HG02840 (cell line): ENCODE measurements at regions not wholly inside any gene's neighbourhood (a gene's known extent, or its start where the extent isn't known, plus 50 kb on each side); places are given as distances from the start of the nearest gene placed in this dataset.

Experiments used
- ATAC-seq: cut with Tn5 transposase; IDR thresholded peaks from one replicate; pipeline ENCODE4 v1.9.1; 2021; ENCODE audit warnings: mild to moderate bottlenecking, moderate library complexity, moderate number of reproducible peaks; ENCODE audit not compliant: unreplicated experiment, low FRiP score

DNA sequence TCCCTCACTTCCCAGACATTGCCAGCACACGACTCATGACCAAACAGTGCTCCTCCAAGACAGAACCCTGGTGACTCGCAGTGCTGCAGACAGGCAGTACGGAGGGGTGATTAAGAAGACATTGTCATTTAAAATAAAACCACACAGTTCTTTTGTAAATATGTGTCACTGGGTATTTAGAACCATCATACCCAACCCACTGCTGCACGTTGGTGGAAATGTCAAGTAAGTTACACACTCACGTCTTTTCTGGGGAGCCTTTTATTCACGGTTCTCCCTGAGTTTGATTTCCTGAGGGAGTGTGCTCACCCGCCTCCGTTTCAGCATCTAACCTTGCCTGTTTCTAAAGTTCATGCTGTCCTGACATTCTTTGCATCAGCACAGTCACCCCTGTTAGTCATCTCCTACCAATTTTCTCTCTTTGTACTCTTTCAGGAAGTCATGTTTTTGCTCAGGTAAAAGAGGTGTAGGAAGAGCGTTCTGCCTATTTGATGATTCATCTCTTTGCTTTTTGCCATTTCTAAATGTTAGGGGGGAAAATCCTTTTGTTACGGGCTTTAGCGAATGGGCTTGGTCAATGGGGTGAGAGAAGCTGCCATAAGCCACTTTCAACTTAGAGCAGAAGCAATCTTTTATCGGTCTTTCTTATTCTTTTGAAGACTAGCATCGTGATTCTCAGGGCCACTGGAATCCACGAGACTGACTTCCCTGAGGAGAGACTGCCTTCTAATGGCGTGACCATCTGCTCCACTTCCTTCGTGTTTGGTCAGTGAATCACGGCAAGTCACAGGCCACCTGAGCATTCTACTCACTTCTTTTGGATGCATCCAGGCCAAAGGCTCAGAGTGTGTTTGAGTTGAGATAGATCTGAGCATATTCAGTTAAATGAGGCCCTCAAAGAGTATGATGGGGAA lies 512.8 kb upstream of the JARID2 start:
- ATAC-seq = no peak

DNA sequence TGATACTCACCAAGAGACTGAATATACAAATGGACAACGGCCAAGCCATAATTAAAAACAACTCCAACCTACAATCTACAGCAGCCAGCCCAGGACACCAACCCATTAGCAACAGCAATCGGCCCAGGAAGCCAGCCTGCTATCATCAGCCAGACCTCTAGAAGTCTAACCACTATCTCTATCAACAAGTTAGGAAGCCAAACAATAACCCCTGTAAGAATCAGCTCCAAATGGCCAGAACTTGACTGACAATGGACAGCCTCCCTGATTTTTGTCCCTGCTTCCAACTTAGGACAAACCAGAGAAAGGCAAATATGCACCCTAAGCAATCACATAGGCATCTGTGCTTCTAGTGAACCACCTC lies 511.8 kb upstream of the JARID2 start:
- ATAC-seq = no peak

GRCh38 chr6:14734416-14735340 lies 511.2 kb upstream of the JARID2 start:
- ATAC-seq = peak; percentile 90

- ATAC-seq = no peak
Measured at GRCh38 chr6:14735956-14736486, 509.8 kb upstream of the JARID2 start.

GRCh38 chr6:14736554-14736953 lies 509.3 kb upstream of the JARID2 start:
- no peak for ATAC-seq

GRCh38 chr6:14738497-14738896 lies 507.4 kb upstream of the JARID2 start:
- no peak for ATAC-seq

DNA sequence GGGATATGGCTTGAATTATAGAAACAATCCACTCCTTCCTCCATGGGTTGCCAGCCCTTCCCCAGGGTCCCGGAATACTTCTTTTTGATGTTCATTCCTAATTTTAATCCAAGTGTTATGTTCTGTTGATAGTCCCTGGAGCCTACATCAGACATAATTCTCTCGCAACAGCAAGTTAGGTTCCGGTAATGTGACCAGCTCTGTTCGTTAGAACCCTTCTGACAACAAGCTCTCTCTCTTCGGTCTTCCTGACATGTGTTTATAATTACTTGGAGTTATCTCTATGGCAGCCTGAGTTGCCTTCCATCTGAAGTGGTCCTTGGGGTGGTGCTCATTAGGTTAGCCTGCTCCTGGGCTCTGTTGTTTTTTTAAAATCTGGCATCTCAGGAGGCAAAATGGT lies 506.9 kb upstream of the JARID2 start:
- no peak for ATAC-seq

DNA sequence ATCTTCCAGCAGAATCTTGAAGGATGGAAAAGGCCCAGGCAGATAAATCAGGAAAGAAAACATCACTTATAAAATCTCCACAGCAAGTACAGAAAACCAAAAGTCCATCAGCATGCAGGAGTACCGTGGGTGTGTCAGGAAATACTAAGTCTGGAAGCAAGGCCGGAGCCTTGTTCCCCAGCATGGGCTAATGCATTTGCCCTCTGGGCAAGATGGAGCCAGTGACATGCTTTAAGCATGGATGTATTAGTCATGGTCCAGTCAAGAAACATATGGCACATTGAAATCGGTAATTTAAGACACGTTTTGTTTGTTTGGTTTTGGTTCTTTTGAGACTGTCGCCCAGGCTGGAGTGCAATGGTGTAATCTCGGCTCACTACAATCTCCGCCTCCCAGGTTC lies 506.0 kb upstream of the JARID2 start:
- no peak for ATAC-seq

DNA sequence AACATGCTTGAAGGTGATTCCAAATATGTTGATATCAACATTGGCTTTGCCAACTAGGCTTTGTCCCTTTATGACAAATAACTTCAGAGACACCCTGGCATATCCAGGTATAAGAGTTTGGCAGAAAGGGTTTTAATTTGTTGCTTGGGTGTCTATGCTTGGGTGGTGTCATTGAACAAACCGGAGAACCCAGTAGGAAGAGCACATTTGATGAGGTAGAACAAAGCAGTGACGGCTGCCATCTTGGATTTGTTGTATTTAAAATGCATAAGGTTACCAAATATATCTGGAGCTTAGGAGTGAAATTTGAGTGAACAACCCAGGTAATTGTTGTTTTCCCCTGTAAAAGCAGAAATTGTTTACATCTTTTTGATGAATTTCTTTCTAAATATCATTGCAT lies 503.7 kb upstream of the JARID2 start:
- ATAC-seq = no peak

DNA sequence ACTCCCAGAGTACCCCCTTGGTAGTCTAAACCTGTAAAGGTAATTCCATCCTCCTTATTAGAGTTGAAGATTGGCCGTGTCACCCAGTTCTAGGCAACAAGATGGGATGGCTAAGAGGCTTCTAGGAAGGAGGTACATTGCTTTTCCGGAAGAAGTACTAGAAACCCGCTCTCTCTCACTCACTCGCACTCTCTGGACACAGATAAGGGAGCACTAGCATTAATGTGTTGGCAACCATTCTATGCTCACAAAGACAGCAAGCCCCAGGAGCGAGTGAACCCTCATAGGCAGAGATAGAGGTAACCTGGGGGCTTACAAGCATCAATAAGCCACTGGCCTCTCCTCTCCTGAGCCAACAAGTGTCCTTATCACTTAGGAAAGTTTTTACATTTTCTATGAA lies 503.2 kb upstream of the JARID2 start:
- ATAC-seq = no peak

GRCh38 chr6:14743144-14743473 lies 502.8 kb upstream of the JARID2 start:
- no peak for ATAC-seq

DNA sequence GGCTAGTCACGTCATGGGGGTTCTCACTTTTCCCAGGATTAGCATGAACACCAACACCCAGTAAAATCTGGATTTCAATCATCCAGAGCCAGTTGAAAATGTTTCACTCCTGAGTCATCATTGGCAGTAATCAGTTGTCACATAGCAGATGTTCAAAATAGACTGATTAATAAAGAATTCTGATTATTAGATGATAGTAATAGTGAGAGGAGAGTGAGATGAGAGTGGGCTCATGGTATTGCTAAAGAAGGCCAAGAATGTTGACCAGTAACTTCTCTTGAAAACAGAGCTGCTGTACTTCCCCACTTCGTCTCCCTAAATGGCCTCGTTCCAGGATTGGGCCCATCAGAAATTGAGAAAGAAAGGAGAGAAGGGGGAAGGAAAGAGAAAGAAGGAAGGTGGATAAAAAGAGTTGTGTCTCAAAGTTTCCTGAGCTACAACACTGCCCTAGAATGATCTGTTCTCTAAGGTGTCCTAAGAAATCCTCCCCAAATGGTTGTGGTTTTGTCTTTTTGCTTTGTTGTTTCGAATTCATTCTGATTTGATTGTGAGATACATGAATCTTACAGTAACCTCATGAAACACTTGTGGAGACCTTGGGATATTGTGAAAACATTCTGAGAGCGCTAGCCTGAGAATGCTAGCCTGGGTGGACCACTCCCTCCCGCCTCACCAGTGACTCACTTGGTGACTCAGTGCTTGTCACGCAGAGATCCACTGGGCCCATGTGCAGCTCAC lies 502.2 kb upstream of the JARID2 start:
- ATAC-seq = no peak

- no peak for ATAC-seq
Measured at GRCh38 chr6:14744212-14744556, 501.7 kb upstream of the JARID2 start.

GRCh38 chr6:14746139-14746837 lies 499.6 kb upstream of the JARID2 start:
- ATAC-seq = no peak

DNA sequence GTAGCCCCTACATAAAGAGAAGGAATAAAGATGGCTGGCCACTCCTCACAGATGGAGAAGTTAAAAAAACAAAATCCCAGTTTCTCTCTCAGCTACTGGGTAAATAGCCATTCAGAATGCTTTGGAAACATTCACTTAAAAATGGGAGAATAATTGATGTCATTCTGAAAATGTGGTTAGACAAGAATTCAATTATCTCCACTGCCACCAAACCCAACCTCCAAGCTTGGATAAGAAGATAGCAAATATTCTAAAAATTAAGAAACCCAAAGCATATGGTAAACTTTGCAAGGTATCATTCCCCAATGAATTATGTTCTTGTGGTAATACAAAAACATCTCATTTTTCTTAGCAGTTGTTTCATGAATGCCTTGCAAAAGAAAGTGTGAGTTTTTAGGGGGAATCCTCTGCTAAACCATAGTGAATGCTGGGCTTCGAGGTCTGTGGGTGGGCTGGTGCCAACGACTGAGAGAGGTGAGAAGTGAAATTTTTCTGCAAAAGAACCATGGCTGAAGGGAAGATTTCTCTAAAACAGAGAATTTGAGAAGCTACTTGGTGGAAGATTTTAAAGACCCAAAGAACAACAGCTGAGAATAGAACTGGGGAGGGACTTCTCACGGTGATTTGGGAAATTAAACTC lies 497.9 kb upstream of the JARID2 start:
- no peak for ATAC-seq

- ATAC-seq = no peak
Measured at GRCh38 chr6:14748679-14749078, 497.2 kb upstream of the JARID2 start.

GRCh38 chr6:14750059-14750661 lies 495.7 kb upstream of the JARID2 start:
- no peak for ATAC-seq

GRCh38 chr6:14751645-14752175 lies 494.2 kb upstream of the JARID2 start:
- ATAC-seq = no peak
